ENCODE measurements at regions not wholly inside any gene's neighbourhood (a gene's known extent, or its start where the extent isn't known, plus 50 kb on each side); places are given as distances from the start of the nearest gene placed in this dataset.

DNA sequence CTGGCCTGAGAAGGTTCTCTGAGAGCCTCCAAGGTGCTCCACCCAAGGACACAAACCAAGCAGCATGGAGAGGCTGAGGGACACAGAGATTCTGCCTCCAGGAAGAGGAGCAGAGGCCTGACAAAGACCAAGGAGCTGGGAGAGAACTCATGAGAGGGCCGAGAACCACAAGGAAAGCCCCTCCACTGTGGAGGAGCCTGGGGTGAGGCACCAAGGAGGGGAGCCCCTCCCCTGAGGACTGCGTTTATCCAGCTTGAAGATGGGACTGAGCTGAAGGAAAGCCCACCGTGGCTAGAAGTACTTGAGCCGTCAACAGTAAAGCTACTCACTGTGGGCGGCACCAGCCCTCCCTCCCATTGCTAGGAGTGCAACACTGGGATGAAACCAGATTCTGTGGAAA lies 63.1 kb upstream of the MEF2A start:
- TF ChIP-seq CTCF (IDR thresholded peaks at IDR 0.05) = no peak
- TF ChIP-seq POLR2A (IDR thresholded peaks at IDR 0.05) = no peak

Measured in ovary (tissue), 3 donors.